GM21381 (cell line): ENCODE measurements at regions not wholly inside any gene's neighbourhood (a gene's known extent, or its start where the extent isn't known, plus 50 kb on each side); places are given as distances from the start of the nearest gene placed in this dataset.

Source experiments
- ATAC-seq: cut with Tn5 transposase; IDR thresholded peaks from one replicate; pipeline ENCODE4 v1.9.1; 2021; ENCODE audit warnings: mild to moderate bottlenecking, moderate library complexity; ENCODE audit not compliant: unreplicated experiment

GRCh38 chr20:50415516-50416268 lies 94.5 kb upstream of the PTPN1 start:
- no peak for ATAC-seq

GRCh38 chr20:50416269-50417022 lies 93.7 kb upstream of the PTPN1 start:
- no peak for ATAC-seq

- no peak for ATAC-seq
These were observed 93.2 kb upstream of the PTPN1 start for GRCh38 chr20:50417023-50417329.

GRCh38 chr20:50417484-50418235 lies 92.5 kb upstream of the PTPN1 start:
- no peak for ATAC-seq

- no peak for ATAC-seq
These were observed 91.1 kb upstream of the PTPN1 start for GRCh38 chr20:50418890-50419642.

- ATAC-seq, result no peak
These were observed 89.8 kb upstream of the PTPN1 start for GRCh38 chr20:50420380-50420779.

- ATAC-seq, result no peak
These were observed 88.5 kb upstream of the PTPN1 start for GRCh38 chr20:50421356-50422340.

GRCh38 chr20:50423758-50424157 lies 86.4 kb upstream of the PTPN1 start:
- no peak for ATAC-seq

- no peak for ATAC-seq
These were observed 85.1 kb upstream of the PTPN1 start for GRCh38 chr20:50425076-50425475.

GRCh38 chr20:50426866-50427718 lies 83.1 kb upstream of the PTPN1 start:
- no peak for ATAC-seq

- ATAC-seq, result no peak
These were observed 82.5 kb upstream of the PTPN1 start for GRCh38 chr20:50427719-50428083.

- no peak for ATAC-seq
These were observed 81.9 kb upstream of the PTPN1 start for GRCh38 chr20:50428097-50428828.

GRCh38 chr20:50429412-50429811 lies 80.8 kb upstream of the PTPN1 start:
- ATAC-seq, result no peak

GRCh38 chr20:50431066-50431450 lies 79.1 kb upstream of the PTPN1 start:
- no peak for ATAC-seq

- no peak for ATAC-seq
These were observed 77.0 kb upstream of the PTPN1 start for GRCh38 chr20:50433001-50433761.

GRCh38 chr20:50434321-50434652 lies 75.9 kb upstream of the PTPN1 start:
- ATAC-seq, result no peak

GRCh38 chr20:50434653-50435396 lies 75.4 kb upstream of the PTPN1 start:
- no peak for ATAC-seq
